Tibial nerve (tissue), 4 donors: ENCODE measurements at regions not wholly inside any gene's neighbourhood (a gene's known extent, or its start where the extent isn't known, plus 50 kb on each side); places are given as distances from the start of the nearest gene placed in this dataset.

Experiments
- DNase-seq, 2 donors: peaks; one replicate each; pipeline ENCODE4 v3.0.0-alpha.2; 2019; ENCODE audit warnings: low spot score in 2 of 2
- H3K27ac ChIP-seq, 4 donors: fragments of 200-600 bp; sonication (generic) in 3 of 4; one replicate each; pipeline ENCODE4 v1.5.1; 2017 to 2019; ENCODE audit warnings: mild to moderate bottlenecking in 1 of 4
- H3K27me3 ChIP-seq, 2 donors: fragments of 200-600 bp; sonication (generic) in 1 of 2; one replicate each; pipeline versions ENCODE4 v1.5.1 to v1.6.0; 2017 to 2019
- H3K36me3 ChIP-seq, 3 donors: fragments of 200-600 bp; sonication (generic); one replicate each; pipeline ENCODE4 v1.5.1; 2018 to 2019
- H3K4me1 ChIP-seq, 4 donors: fragments of 200-600 bp; sonication (generic) in 3 of 4; one replicate each; pipeline ENCODE4 v1.5.1; 2017 to 2019
- H3K4me3 ChIP-seq, 4 donors: fragments of 200-600 bp; sonication (generic) in 3 of 4; one replicate each; pipeline ENCODE4 v1.5.1; 2017 to 2019; ENCODE audit warnings: mild to moderate bottlenecking in 1 of 4, moderate library complexity in 1 of 4
- H3K9me3 ChIP-seq, 4 donors: fragments of 200-600 bp; sonication (generic) in 3 of 4; one replicate each; pipeline ENCODE4 v1.5.1; 2017 to 2019
- CTCF ChIP-seq, 5 experiments: fragments of 200-600 bp in 3 of 5; fragments of 450-650 bp in 2 of 5; sonication (generic) in 3 of 5; IDR thresholded peaks; one replicate each; pipeline ENCODE4 v1.5.1; 2016 to 2019; ENCODE audit warnings: antibody characterized with exemption in 5 of 5, mild to moderate bottlenecking in 3 of 5, moderate library complexity in 2 of 5
- EP300 ChIP-seq, 2 donors: sonication (generic); formaldehyde crosslinking; IDR thresholded peaks; one replicate each; pipeline ENCODE4 v1.6.1; 2017; ENCODE audit warnings: antibody characterized with exemption in 2 of 2, mild to moderate bottlenecking in 1 of 2
- POLR2A ChIP-seq, 2 donors: fragments of 450-650 bp; IDR thresholded peaks; one replicate each; pipeline ENCODE4 v1.6.1; 2017; ENCODE audit warnings: antibody characterized with exemption in 2 of 2, mild to moderate bottlenecking in 2 of 2, moderate library complexity in 2 of 2
- WGBS, 2 donors: methylation state at CpG; one replicate each; pipeline ENCODE4 v1.1.5; 2018; 5-methylcytosine and 5-hydroxymethylcytosine counted together

- DNase-seq = no peak
- Histone ChIP-seq H3K4me3 (no peak overlapping the region), H3K27me3 (no peaks in the 10 kb centered on the region), H3K4me1 (peaks cover 0 to 10% (median 0%) of the 10 kb centered on the region in 4 donors), H3K27ac (no peak overlapping the region), H3K36me3 (no peaks in the 10 kb centered on the region), H3K9me3 (no peaks in the 10 kb centered on the region)
- TF ChIP-seq POLR2A (IDR thresholded peaks at IDR 0.05) = no peak
- no peak for TF ChIP-seq EP300 (IDR thresholded peaks at IDR 0.05)
- no peak for TF ChIP-seq CTCF (IDR thresholded peaks at IDR 0.05)
- 68 to 91% methylated on average over 3 of the region's 3 CpGs for WGBS, 2 donors
These were observed 144.0 kb downstream of the SEC23A start for GRCh38 chr14:38959021-38959420.

- H3K27ac ChIP-seq = no peak overlapping the region
- no peak for DNase-seq
- TF ChIP-seq POLR2A (IDR thresholded peaks at IDR 0.05) (no peak), CTCF (IDR thresholded peaks at IDR 0.05) (no peak), EP300 (IDR thresholded peaks at IDR 0.05) (no peak)
- H3K27me3 ChIP-seq = no peaks in the 10 kb centered on the region
- H3K36me3 ChIP-seq = no peaks in the 10 kb centered on the region
- no peak overlapping the region for H3K4me3 ChIP-seq
- H3K9me3 ChIP-seq = no peaks in the 10 kb centered on the region
- 66 to 90% methylated on average over 3 of the region's 3 CpGs for WGBS, 2 donors
- peaks cover 0 to 10% (median 0%) of the 10 kb centered on the region in 4 donors for H3K4me1 ChIP-seq
These were observed 144.4 kb downstream of the SEC23A start for GRCh38 chr14:38958589-38958988.

GRCh38 chr14:38951451-38951850 is 151.6 kb downstream of the SEC23A start:
- no peaks in the 10 kb centered on the region for H3K36me3 ChIP-seq
- H3K9me3 ChIP-seq = no peaks in the 10 kb centered on the region
- no peaks in the 10 kb centered on the region for H3K27me3 ChIP-seq
- no peak for DNase-seq
- no peak for TF ChIP-seq EP300 (IDR thresholded peaks at IDR 0.05)
- no peak for TF ChIP-seq POLR2A (IDR thresholded peaks at IDR 0.05)
- TF ChIP-seq CTCF (IDR thresholded peaks at IDR 0.05) = no peak
- WGBS, 2 donors = 10 to 16% methylated on average over 1 of the region's 1 CpG
- H3K27ac ChIP-seq = peak overlapping the region in 1 of 4 donors; percentile 65
- H3K4me3 ChIP-seq = no peak overlapping the region
- H3K4me1 ChIP-seq = peaks cover 0 to 20% (median 4%) of the 10 kb centered on the region in 4 donors

- H3K9me3 ChIP-seq = no peaks in the 10 kb centered on the region
- H3K27ac ChIP-seq = peak overlapping the region in 1 of 4 donors; percentile 67
- no peaks in the 10 kb centered on the region for H3K36me3 ChIP-seq
- no peak overlapping the region for H3K4me3 ChIP-seq
- no peak for DNase-seq
- no peak for TF ChIP-seq CTCF (IDR thresholded peaks at IDR 0.05)
- no peak for TF ChIP-seq EP300 (IDR thresholded peaks at IDR 0.05)
- no peak for TF ChIP-seq POLR2A (IDR thresholded peaks at IDR 0.05)
- no peaks in the 10 kb centered on the region for H3K27me3 ChIP-seq
- peaks cover 0 to 20% (median 4%) of the 10 kb centered on the region in 4 donors for H3K4me1 ChIP-seq
- 65 to 77% methylated on average over 4 of the region's 4 CpGs for WGBS, 2 donors
These were observed 152.4 kb downstream of the SEC23A start for GRCh38 chr14:38950676-38951075.

- Histone ChIP-seq H3K27ac (peak overlapping the region in 3 of 4 donors; percentile 44 to 71 (median 64)), H3K9me3 (no peaks in the 10 kb centered on the region), H3K27me3 (no peaks in the 10 kb centered on the region), H3K4me3 (no peak overlapping the region), H3K36me3 (no peaks in the 10 kb centered on the region), H3K4me1 (peaks cover 0 to 20% (median 4%) of the 10 kb centered on the region in 4 donors)
- TF ChIP-seq EP300 (IDR thresholded peaks at IDR 0.05) (no peak), POLR2A (IDR thresholded peaks at IDR 0.05) (no peak), CTCF (IDR thresholded peaks at IDR 0.05) (no peak)
- no peak for DNase-seq
- WGBS, 2 donors = 35 to 54% methylated on average over 6 of the region's 6 CpGs
These were observed 154.5 kb downstream of the SEC23A start for GRCh38 chr14:38948576-38948975.
